22Rv1 (cell line): ENCODE measurements at regions not wholly inside any gene's neighbourhood (a gene's known extent, or its start where the extent isn't known, plus 50 kb on each side); places are given as distances from the start of the nearest gene placed in this dataset.

Experiments
- CTCF ChIP-seq: fragments of 450-650 bp; IDR thresholded peaks from 2 replicates; pipeline ENCODE4 v1.5.1; 2017; ENCODE audit warnings: mild to moderate bottlenecking
- ZFX ChIP-seq: fragments of 450-650 bp; IDR thresholded peaks from 2 replicates; pipeline ENCODE4 v1.6.1; 2017; ENCODE audit warnings: antibody characterized with exemption, borderline replicate concordance

GRCh38 chr13:59497621-59498247, 666.0 kb downstream of the DIAPH3 start:
- TF ChIP-seq CTCF (no peak), ZFX (no peak)
